Stimulated activated CD8-positive, alpha-beta memory T cell treated with anti-CD3 and anti-CD28 coated beads, Interleukin-2, amount 100 ng/mL, for 48 hours (primary cell): ENCODE measurements at regions not wholly inside any gene's neighbourhood (a gene's known extent, or its start where the extent isn't known, plus 50 kb on each side); places are given as distances from the start of the nearest gene placed in this dataset.
"Not testable (repeated sequence)": the region's sequence is repeated elsewhere in the genome, so short reads cannot be mapped to it uniquely, and the experiment has no call there.

Experiments
- DNase-seq, 2 donors: peaks; one replicate each; pipeline ENCODE4 v3.0.0-alpha.2; 2020; ENCODE audit warnings: low read depth in 2 of 2

- DNase-seq, result not testable (repeated sequence)
Observed at GRCh38 chr1:157368941-157369340, 183.4 kb downstream of the FCRL5 start.

DNA sequence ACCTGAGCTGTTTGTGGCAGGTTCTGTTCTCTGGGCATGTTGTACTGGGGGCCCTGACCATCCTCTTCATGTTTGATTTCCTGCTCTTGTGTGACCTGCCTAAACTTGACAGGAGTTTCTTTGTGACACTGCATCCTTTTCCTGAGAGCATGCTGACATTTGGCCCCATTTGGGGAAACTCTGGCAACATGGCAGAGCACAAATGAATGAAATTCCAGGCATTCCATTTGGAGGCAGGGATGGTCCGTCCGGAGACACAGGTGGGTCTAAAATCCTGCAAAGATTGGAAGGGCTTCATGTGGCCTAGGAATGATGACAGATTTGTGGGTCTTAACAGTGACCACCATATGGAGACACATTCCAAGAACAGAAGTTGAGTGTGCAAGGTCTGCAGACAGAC is 184.0 kb downstream of the FCRL5 start:
- DNase-seq, result no peak

GRCh38 chr1:157367870-157368269 is 184.4 kb downstream of the FCRL5 start:
- DNase-seq, result no peak

GRCh38 chr1:157367091-157367739 is 185.1 kb downstream of the FCRL5 start:
- no peak for DNase-seq

GRCh38 chr1:157364612-157365011 is 187.7 kb downstream of the FCRL5 start:
- no peak for DNase-seq

- DNase-seq, result no peak
Observed at GRCh38 chr1:157363660-157364140, 188.6 kb downstream of the FCRL5 start.

DNA sequence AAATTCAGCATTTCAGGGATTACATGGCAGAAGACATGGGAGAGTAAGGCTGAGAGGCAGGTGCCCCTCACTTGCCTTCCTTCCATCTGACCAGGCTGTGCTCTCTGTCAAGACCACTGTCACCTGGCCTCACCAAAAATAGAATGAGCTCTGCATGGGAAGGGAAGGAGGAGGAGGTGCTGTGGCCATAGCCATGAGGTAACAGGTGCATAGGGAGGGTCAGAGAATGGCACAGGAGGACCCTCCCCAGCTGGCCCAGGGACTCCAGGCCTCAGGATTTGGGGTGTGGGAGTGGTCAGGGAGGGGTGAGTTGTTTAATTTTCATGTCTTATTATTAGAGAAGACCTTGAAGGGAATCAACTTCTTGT is 192.3 kb downstream of the FCRL5 start:
- DNase-seq, result no peak

GRCh38 chr1:157359314-157360022 is 192.8 kb downstream of the FCRL5 start:
- DNase-seq, result no peak

DNA sequence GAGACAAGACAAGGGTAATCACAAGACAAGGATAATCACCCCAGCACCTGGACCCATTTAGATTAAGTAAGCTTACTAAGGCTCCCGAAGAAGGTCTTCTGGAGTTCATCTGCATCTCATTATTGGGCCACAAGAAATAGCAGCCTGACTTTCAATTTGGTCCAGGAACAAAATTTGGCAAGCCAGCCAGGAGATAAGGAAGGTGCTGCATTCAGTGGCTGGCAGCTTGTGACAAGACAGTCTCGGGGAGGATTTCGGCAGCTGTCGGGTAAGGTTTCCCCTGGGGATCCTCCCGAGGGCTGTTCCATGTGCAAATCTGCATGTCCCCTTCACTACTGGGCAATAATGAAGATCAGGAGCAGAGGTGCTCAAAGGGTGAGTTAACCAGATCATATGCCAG is 195.2 kb downstream of the FCRL5 start:
- DNase-seq, result no peak

GRCh38 chr1:157356601-157357000 is 195.7 kb downstream of the FCRL5 start:
- DNase-seq, result no peak

GRCh38 chr1:157353546-157353945 is 198.8 kb downstream of the FCRL5 start:
- DNase-seq, result no peak

DNA sequence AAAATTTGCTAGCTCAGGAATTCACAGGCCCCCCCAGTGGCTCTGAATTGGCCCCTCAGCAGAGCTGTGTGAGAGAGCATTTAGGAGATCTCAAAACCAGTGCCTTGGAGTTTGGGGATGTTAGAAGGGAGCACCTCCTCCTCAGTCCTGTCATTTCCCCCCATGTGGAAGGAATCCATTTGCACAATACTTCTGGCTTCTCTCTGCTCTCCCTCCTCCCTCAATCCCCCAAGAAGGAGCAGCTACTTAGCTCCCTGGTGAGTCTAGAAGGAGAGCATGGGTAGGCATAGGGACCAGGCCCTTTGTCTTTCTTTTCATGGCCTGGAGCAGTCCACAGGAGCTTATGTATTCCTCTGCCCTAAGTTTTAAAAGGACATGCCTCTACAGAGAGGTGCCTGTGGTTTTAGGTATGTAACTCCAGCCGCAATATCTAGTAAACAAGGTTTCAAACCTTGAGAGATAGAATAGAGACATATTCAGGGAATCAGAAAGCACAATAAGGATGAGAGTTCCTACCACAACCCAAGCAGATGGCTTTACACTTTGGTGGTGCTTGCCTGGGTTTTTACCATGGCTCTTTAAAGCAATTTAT is 199.4 kb downstream of the FCRL5 start:
- no peak for DNase-seq

DNA sequence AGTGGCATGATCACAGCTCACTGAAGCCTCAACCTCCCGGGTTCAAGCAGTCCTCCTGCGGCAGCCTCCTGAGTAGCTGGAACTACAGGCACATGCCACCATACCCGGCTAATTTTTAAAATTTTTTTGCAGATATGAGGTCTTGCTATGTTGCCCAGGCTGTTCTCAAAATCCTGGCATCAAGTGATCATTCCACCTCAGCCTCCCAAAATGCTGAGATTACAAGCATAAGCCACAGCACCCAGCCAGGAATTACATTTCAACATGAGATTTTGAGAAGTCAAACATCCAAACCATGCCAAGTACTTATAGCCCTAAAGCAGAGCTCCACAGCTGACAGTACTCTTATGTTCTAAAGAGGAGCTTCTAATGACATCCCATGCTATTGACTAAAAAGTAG is 200.1 kb downstream of the FCRL5 start:
- no peak for DNase-seq

GRCh38 chr1:157351800-157352199 is 200.5 kb downstream of the FCRL5 start:
- DNase-seq, result not testable (repeated sequence)

DNA sequence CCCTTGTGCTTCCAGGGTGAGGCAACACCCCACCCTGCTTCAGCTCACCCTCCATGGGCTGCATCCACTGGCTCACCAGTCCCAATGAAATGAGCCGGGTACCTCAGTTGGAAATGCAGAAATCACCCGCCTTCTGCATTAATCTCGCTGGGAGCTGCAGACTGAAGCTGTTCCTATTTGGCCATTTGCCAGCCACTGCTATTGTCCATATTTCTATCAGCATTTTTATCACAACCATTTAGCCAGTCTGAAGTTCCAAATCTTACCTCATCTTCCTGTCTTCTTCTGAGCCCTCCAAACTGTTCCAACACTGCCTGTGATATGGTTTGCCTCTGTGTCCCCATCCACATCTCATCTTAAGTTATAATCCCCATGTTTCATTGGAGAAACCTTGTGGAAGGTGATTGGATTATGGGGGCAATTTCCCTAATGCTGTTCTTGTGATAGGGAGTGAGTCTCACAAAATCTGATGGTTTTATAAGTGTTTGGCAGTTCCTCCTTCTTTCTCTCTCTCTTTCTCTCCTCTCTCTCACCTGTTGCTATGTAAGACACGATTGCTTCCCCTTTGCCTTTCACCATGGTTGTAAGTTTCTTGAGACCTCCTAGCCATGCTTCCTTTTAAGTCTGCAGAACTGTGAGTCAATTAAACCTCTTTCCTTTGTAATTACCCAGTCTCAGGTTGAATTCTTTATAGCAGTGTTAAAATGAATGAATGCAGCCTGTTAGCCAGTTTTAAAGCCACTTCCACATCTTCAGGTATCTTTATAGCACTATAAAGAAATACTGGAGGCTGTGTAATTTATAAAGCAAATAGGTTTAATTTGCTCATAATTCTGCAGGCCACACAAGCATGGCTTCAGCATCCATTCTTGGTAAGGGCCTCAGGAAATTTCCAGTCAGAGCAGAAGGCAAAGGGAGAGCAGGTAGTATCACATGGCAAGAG is 203.5 kb downstream of the FCRL5 start:
- DNase-seq, result no peak

GRCh38 chr1:157347506-157347905 is 204.8 kb downstream of the FCRL5 start:
- no peak for DNase-seq

- DNase-seq, result not testable (repeated sequence)
Observed at GRCh38 chr1:157337785-157338184, 199.6 kb upstream of the ETV3 start.

DNA sequence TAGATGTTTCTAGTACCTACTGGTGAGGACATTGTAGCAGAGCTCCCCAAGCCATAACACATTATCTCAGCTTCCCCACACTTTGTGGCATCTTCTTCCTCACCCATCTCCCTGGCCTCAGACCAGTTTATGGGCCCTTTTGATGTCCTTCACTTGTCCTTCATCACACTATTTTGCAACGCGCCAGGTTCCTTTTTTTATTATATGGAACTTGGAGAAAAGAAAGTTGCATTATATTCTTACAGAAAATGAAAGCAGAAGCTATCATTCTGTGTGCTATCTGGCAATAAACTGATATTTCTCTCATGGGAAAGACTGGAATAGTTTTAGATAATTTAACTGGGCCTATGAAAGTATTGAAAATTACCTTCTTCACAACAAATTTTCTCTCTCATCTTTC is 196.9 kb upstream of the ETV3 start:
- DNase-seq, result no peak

DNA sequence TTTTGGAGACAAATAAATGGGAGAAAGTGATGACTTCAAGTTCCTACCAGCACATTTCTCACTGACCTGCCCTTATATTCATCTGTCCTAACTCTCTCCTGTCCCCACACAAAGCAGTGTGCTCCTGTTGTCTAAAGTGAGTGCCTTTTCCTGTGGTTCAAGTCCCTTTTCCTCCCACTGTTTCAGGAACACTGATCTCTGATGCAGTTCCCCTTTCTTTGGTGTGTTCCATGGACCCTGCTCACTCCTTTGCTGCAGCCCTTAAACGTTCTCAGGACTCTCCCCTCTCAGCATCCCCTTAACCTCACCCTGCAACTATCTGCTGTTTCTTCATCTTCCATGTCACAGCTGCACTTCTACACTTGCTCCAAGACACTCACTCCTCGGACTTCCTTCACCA is 195.8 kb upstream of the ETV3 start:
- DNase-seq, result no peak

DNA sequence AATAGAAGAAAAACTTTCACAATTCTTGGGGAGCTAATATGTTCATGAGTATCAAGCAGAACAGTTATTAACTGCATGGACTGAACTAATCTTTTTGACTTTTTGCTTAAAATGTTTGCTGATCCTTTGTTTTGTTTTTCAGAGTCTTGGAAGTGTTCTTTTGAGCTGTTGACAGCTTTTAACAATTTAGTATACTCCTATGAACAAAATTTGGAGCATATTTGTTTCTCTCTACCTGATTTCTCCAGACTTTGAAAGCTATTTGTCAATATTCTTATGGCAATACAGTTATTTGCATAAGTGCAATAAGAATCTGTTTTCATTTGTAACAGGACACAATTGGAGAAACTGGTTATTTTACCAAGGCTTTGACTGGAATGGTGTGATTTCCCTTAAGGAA is 192.0 kb upstream of the ETV3 start:
- DNase-seq, result not testable (repeated sequence)

GRCh38 chr1:157328120-157328519 is 189.9 kb upstream of the ETV3 start:
- DNase-seq, result not testable (repeated sequence)
